ENCODE measurements at regions not wholly inside any gene's neighbourhood (a gene's known extent, or its start where the extent isn't known, plus 50 kb on each side); places are given as distances from the start of the nearest gene placed in this dataset.

DNA sequence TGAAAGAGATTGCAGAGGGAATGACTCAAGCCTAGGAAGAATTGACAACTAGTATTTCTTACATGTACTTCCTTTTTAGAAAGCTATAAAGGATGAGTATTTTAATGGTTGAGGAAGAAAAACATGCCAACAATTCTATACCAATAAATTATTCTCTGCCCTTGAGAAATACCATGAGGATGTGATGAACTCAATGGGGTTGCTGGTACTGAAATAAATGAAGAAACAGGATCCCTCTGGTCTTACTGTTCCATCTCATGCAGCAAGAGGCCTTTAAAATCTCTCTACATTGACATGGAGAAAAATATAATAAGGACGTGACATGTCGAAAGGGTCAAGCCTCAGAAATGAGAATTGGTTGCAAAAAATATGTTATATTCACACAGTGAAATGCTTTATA is 477.3 kb downstream of the GABRG2 start:
- H3K4me3 ChIP-seq (ENCODE audit: low read depth, low read length) = no peak overlapping the region
- H3K36me3 Mint-ChIP-seq (ENCODE audit: insufficient read depth, unreplicated experiment) = no peaks in the 10 kb centered on the region
- H3K27me3 Mint-ChIP-seq (ENCODE audit: insufficient read depth, unreplicated experiment) = no peaks in the 10 kb centered on the region
- BruUV-seq (replicated peaks) = no TSS peak
- H3K9me3 ChIP-seq = no peaks in the 10 kb centered on the region
- H3K4me1 Mint-ChIP-seq (ENCODE audit: low read depth, unreplicated experiment) = no peaks in the 10 kb centered on the region
- POLR2A ChIA-PET = no interaction called here
- no peak for DNase-seq
- no peaks in the 10 kb centered on the region for H3K4me1 ChIP-seq
- intact Hi-C loops (cut with micrococcal nuclease; ENCODE audit: unreplicated experiment) = no loop called here
- no peak for TF ChIP-seq CTCF (IDR thresholded peaks at IDR 0.05; ENCODE audit: insufficient read depth in 1 of 2, low read depth in 1 of 2, low read length in 1 of 2, severe bottlenecking in 1 of 2, unreplicated experiment in 1 of 2)
- no peaks in the 10 kb centered on the region for H3K36me3 ChIP-seq (ENCODE audit: control insufficient read depth, insufficient read depth, low read length)
- H3K27me3 ChIP-seq (replicated peaks; ENCODE audit: control insufficient read depth, insufficient read depth, low read length) = no peaks in the 10 kb centered on the region
- CTCF ChIA-PET = no interaction called here
- H3K4me3 Mint-ChIP-seq (ENCODE audit: unreplicated experiment) = no peak overlapping the region
- H3K27ac Mint-ChIP-seq (ENCODE audit: unreplicated experiment) = no peak overlapping the region
- peaks cover 11% of the 10 kb centered on the region for H3K9me3 Mint-ChIP-seq (ENCODE audit: unreplicated experiment)

- no peak overlapping the region for H3K27ac Mint-ChIP-seq (ENCODE audit: unreplicated experiment)
- no peaks in the 10 kb centered on the region for H3K27me3 Mint-ChIP-seq (ENCODE audit: insufficient read depth, unreplicated experiment)
- H3K4me1 Mint-ChIP-seq (ENCODE audit: low read depth, unreplicated experiment) = no peaks in the 10 kb centered on the region
- no peak overlapping the region for H3K4me3 Mint-ChIP-seq (ENCODE audit: unreplicated experiment)
- ChIA-PET POLR2A (no interaction called here), CTCF (no interaction called here)
- Histone ChIP-seq H3K36me3 (ENCODE audit: control insufficient read depth, insufficient read depth, low read length) (no peaks in the 10 kb centered on the region), H3K27me3 (replicated peaks; ENCODE audit: control insufficient read depth, insufficient read depth, low read length) (no peaks in the 10 kb centered on the region), H3K9me3 (no peaks in the 10 kb centered on the region), H3K4me1 (no peaks in the 10 kb centered on the region), H3K4me3 (ENCODE audit: low read depth, low read length) (no peak overlapping the region)
- H3K36me3 Mint-ChIP-seq (ENCODE audit: insufficient read depth, unreplicated experiment) = no peaks in the 10 kb centered on the region
- TF ChIP-seq CTCF (IDR thresholded peaks at IDR 0.05; ENCODE audit: insufficient read depth in 1 of 2, low read depth in 1 of 2, low read length in 1 of 2, severe bottlenecking in 1 of 2, unreplicated experiment in 1 of 2) = no peak
- H3K9me3 Mint-ChIP-seq (ENCODE audit: unreplicated experiment) = peaks cover 11% of the 10 kb centered on the region
- DNase-seq = no peak
- BruUV-seq (replicated peaks) = no TSS peak
- intact Hi-C loops (cut with micrococcal nuclease; ENCODE audit: unreplicated experiment) = no loop called here
Measured at GRCh38 chr5:162550236-162550635, 482.7 kb downstream of the GABRG2 start.

DNA sequence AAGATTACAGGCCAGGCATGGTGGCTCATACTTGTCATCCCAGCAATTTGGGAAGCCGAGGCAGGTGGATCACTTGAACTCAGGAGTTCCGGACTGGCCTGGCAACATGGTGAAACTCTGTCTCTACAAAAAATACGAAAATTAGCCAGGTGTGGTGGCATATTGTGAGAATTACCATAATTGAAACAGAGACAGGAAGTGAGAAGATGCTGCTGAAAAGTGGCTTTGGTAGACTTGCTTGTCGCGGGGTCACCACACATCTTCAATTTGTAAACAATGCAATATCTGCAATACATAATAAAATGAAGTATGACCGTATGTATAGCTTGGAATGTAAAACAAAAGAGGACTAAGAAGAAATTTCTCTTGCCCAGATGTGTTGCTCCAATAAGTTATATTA is 490.5 kb downstream of the GABRG2 start:
- no peaks in the 10 kb centered on the region for H3K4me1 Mint-ChIP-seq (ENCODE audit: low read depth, unreplicated experiment)
- BruUV-seq (replicated peaks) = no TSS peak
- no peaks in the 10 kb centered on the region for H3K36me3 Mint-ChIP-seq (ENCODE audit: insufficient read depth, unreplicated experiment)
- H3K9me3 Mint-ChIP-seq (ENCODE audit: unreplicated experiment) = no peaks in the 10 kb centered on the region
- Histone ChIP-seq H3K27me3 (replicated peaks; ENCODE audit: control insufficient read depth, insufficient read depth, low read length) (no peaks in the 10 kb centered on the region), H3K4me1 (no peaks in the 10 kb centered on the region), H3K4me3 (ENCODE audit: low read depth, low read length) (no peak overlapping the region), H3K9me3 (no peaks in the 10 kb centered on the region), H3K36me3 (ENCODE audit: control insufficient read depth, insufficient read depth, low read length) (no peaks in the 10 kb centered on the region)
- no peak overlapping the region for H3K27ac Mint-ChIP-seq (ENCODE audit: unreplicated experiment)
- no peak overlapping the region for H3K4me3 Mint-ChIP-seq (ENCODE audit: unreplicated experiment)
- CTCF ChIA-PET = no interaction called here
- POLR2A ChIA-PET = no interaction called here
- intact Hi-C loops (cut with micrococcal nuclease; ENCODE audit: unreplicated experiment) = no loop called here
- TF ChIP-seq CTCF (IDR thresholded peaks at IDR 0.05; ENCODE audit: insufficient read depth in 1 of 2, low read depth in 1 of 2, low read length in 1 of 2, severe bottlenecking in 1 of 2, unreplicated experiment in 1 of 2) = no peak
- DNase-seq = no peak
- H3K27me3 Mint-ChIP-seq (ENCODE audit: insufficient read depth, unreplicated experiment) = no peaks in the 10 kb centered on the region

All from Caco-2 (cell line).